Caco-2 (cell line): ENCODE measurements at regions not wholly inside any gene's neighbourhood (a gene's known extent, or its start where the extent isn't known, plus 50 kb on each side); places are given as distances from the start of the nearest gene placed in this dataset.

Experiments used
- BruUV-seq: library from RNA; stranded (reverse); fragments of 400-500 nt; replicated peaks from 2 replicates; lab custom pipeline; 2021; lab: Mats Ljungman, UMichigan
- CTCF ChIA-PET: fragments of 300-600 bp; sonication (Branson Sonifier 250); formaldehyde crosslinking; loops from one replicate; lab custom pipeline; 2022; ENCODE audit warnings: antibody characterized with exemption; lab: Charles Lee
- POLR2A ChIA-PET: fragments of 300-600 bp; sonication (Branson Sonifier 250); formaldehyde crosslinking; loops from one replicate; lab custom pipeline; 2022; ENCODE audit warnings: antibody characterized with exemption; lab: Charles Lee
- DNase-seq, 2 experiments: peaks; one replicate each; pipeline versions ENCODE4 v3.0.0 to v3.0.0-alpha.2; 2020 to 2022
- H3K27me3 ChIP-seq: replicated peaks from 2 replicates; pipeline ENCODE4 v1.6.0; 2011; ENCODE audit warnings: low read length; ENCODE audit not compliant: control insufficient read depth, insufficient read depth
- H3K36me3 ChIP-seq: 2 replicates; pipeline ENCODE4 v1.5.1; 2011; ENCODE audit warnings: low read length; ENCODE audit not compliant: control insufficient read depth, insufficient read depth
- H3K4me1 ChIP-seq: fragments of 250-450 bp; sonication (Bioruptor Pico); 2 replicates; pipeline ENCODE4 v1.5.1; 2020; ENCODE audit warnings: mild to moderate bottlenecking
- H3K4me3 ChIP-seq: 2 replicates; pipeline ENCODE4 v1.5.1; 2011; ENCODE audit warnings: low read depth, mild to moderate bottlenecking, control low read depth, low read length
- H3K9me3 ChIP-seq: fragments of 250-450 bp; sonication (Bioruptor Pico); 2 replicates; pipeline ENCODE4 v1.5.1; 2020; ENCODE audit warnings: mild to moderate bottlenecking, moderate library complexity
- H3K27ac Mint-ChIP-seq: one replicate; pipeline ENCODE4 v1.8.0; 2022; ENCODE audit warnings: mixed read lengths; ENCODE audit not compliant: unreplicated experiment
- H3K27me3 Mint-ChIP-seq: one replicate; pipeline ENCODE4 v1.8.0; 2022; ENCODE audit warnings: mixed read lengths; ENCODE audit not compliant: insufficient read depth, unreplicated experiment
- H3K36me3 Mint-ChIP-seq: one replicate; pipeline ENCODE4 v1.8.0; 2022; ENCODE audit warnings: mild to moderate bottlenecking, mixed read lengths; ENCODE audit not compliant: insufficient read depth, unreplicated experiment
- H3K4me1 Mint-ChIP-seq: one replicate; pipeline ENCODE4 v1.8.0; 2022; ENCODE audit warnings: low read depth, mixed read lengths; ENCODE audit not compliant: unreplicated experiment
- H3K4me3 Mint-ChIP-seq: one replicate; pipeline ENCODE4 v1.8.0; 2022; ENCODE audit warnings: mild to moderate bottlenecking, moderate library complexity, mixed read lengths; ENCODE audit not compliant: unreplicated experiment
- H3K9me3 Mint-ChIP-seq: one replicate; pipeline ENCODE4 v1.8.0; 2022; ENCODE audit warnings: mixed read lengths; ENCODE audit not compliant: unreplicated experiment
- intact Hi-C: fragments of 100-400 bp; cut with micrococcal nuclease; formaldehyde crosslinking; loops from one replicate; pipeline ENCODE4 v1.10.0; 2022; ENCODE audit not compliant: unreplicated experiment
- TF ChIP-seq, protein P1 (sequence below), 2 experiments: fragments of 200-600 bp in 1 of 2; IDR thresholded peaks; 1 replicate in 1 of 2; 2 replicates in 1 of 2; pipeline versions ENCODE4 v1.5.1 to v1.8.0; 2011 to 2022; ENCODE audit warnings: antibody characterized with exemption in 1 of 2, control low read depth in 1 of 2, inconsistent platforms in 1 of 2, low read depth in 1 of 2, low read length in 1 of 2, mild to moderate bottlenecking in 1 of 2, moderate library complexity in 1 of 2; ENCODE audit not compliant: insufficient read depth in 1 of 2, severe bottlenecking in 1 of 2, unreplicated experiment in 1 of 2

DNA sequence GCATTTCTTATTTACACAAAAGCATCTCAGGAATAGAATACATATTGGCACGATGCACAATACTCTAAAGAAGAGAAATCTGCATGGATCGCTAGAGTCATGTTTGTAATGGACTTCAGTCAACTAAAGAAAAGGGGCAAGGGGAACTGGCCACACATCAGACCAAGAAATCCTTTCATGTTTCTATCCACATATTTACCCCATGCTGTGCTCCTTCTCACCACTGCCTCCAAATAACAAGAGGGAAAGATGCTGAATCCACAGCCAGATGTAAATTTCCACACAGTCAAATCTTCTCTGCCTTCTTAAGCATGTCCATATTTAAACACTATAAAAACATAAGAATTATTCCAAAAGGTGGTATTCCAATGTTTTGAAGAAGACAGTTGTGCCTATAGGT, 67.6 kb downstream of the COX18 start:
- Mint-ChIP-seq H3K27ac (no peak overlapping the region), H3K4me3 (no peak overlapping the region), H3K4me1 (no peaks in the 10 kb centered on the region), H3K9me3 (no peaks in the 10 kb centered on the region), H3K27me3 (peaks cover 9% of the 10 kb centered on the region), H3K36me3 (no peaks in the 10 kb centered on the region)
- no peaks in the 10 kb centered on the region for H3K36me3 ChIP-seq
- TF ChIP-seq, protein P1, sequence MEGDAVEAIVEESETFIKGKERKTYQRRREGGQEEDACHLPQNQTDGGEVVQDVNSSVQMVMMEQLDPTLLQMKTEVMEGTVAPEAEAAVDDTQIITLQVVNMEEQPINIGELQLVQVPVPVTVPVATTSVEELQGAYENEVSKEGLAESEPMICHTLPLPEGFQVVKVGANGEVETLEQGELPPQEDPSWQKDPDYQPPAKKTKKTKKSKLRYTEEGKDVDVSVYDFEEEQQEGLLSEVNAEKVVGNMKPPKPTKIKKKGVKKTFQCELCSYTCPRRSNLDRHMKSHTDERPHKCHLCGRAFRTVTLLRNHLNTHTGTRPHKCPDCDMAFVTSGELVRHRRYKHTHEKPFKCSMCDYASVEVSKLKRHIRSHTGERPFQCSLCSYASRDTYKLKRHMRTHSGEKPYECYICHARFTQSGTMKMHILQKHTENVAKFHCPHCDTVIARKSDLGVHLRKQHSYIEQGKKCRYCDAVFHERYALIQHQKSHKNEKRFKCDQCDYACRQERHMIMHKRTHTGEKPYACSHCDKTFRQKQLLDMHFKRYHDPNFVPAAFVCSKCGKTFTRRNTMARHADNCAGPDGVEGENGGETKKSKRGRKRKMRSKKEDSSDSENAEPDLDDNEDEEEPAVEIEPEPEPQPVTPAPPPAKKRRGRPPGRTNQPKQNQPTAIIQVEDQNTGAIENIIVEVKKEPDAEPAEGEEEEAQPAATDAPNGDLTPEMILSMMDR (IDR thresholded peaks at IDR 0.05; ENCODE audit: insufficient read depth in 1 of 2, low read depth in 1 of 2, low read length in 1 of 2, severe bottlenecking in 1 of 2, unreplicated experiment in 1 of 2): no peak
- no TSS peak for BruUV-seq
- intact Hi-C loops: no loop called here
- no peak overlapping the region for H3K4me3 ChIP-seq
- H3K9me3 ChIP-seq: no peaks in the 10 kb centered on the region
- DNase-seq: no peak
- no peaks in the 10 kb centered on the region for H3K4me1 ChIP-seq
- H3K27me3 ChIP-seq: no peaks in the 10 kb centered on the region
- POLR2A ChIA-PET: no interaction called here
- CTCF ChIA-PET: no interaction called here

DNA sequence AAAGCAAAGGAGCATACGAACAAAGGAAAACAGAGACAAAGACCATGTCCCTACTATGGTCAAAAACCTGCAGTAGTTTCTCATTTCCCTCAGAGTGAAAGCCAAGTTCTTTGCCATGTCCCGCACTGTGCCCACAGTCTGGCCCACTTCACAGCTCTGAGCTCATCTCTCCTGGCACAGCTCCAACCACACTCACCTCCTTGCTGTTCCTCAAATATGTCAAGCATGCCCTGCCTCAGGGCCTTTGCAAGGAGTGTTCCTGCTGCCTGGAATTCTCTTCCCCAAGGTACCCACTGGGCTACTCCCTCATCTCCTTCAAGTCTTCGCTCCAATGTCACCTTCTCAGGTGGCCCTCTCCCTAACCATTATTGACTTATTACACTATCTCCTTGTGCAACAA, 72.1 kb downstream of the COX18 start:
- H3K27ac Mint-ChIP-seq: no peak overlapping the region
- ChIA-PET POLR2A (no interaction called here), CTCF (no interaction called here)
- Histone ChIP-seq H3K4me3 (no peak overlapping the region), H3K9me3 (no peaks in the 10 kb centered on the region), H3K27me3 (no peaks in the 10 kb centered on the region), H3K36me3 (no peaks in the 10 kb centered on the region), H3K4me1 (no peaks in the 10 kb centered on the region)
- H3K4me3 Mint-ChIP-seq: no peak overlapping the region
- H3K4me1 Mint-ChIP-seq: no peaks in the 10 kb centered on the region
- H3K9me3 Mint-ChIP-seq: no peaks in the 10 kb centered on the region
- no TSS peak for BruUV-seq
- intact Hi-C loops: no loop called here
- no peaks in the 10 kb centered on the region for H3K36me3 Mint-ChIP-seq
- no peak for DNase-seq
- H3K27me3 Mint-ChIP-seq: no peaks in the 10 kb centered on the region
- TF ChIP-seq, protein P1 (IDR thresholded peaks at IDR 0.05; ENCODE audit: insufficient read depth in 1 of 2, low read depth in 1 of 2, low read length in 1 of 2, severe bottlenecking in 1 of 2, unreplicated experiment in 1 of 2): no peak

DNA sequence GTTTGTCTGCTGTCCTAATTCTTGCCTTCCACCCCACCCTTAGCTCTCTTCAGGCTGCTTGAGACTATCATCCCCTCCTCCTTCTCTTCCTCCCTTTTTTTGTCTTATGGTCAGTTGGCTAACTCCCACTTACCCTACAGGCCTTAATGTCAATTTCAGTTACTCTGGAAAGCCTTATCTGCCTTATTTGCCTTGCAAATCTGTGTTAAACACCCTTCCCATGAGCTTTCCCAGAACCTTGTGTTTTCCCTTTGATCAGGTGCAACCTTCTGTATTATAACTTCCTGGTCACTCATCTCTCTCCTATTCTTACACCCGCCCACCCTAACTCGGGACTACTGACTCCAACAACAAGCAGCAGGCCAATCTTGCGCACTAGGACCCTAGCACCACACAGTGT, 74.8 kb downstream of the COX18 start:
- TF ChIP-seq, protein P1 (IDR thresholded peaks at IDR 0.05; ENCODE audit: insufficient read depth in 1 of 2, low read depth in 1 of 2, low read length in 1 of 2, severe bottlenecking in 1 of 2, unreplicated experiment in 1 of 2): no peak
- Mint-ChIP-seq H3K9me3 (no peaks in the 10 kb centered on the region), H3K27ac (no peak overlapping the region), H3K36me3 (no peaks in the 10 kb centered on the region), H3K4me1 (no peaks in the 10 kb centered on the region), H3K27me3 (peaks cover 3% of the 10 kb centered on the region), H3K4me3 (no peak overlapping the region)
- BruUV-seq: no TSS peak
- no peaks in the 10 kb centered on the region for H3K27me3 ChIP-seq
- no peak overlapping the region for H3K4me3 ChIP-seq
- H3K4me1 ChIP-seq: no peaks in the 10 kb centered on the region
- intact Hi-C loops: no loop called here
- CTCF ChIA-PET: no interaction called here
- no peak for DNase-seq
- H3K9me3 ChIP-seq: no peaks in the 10 kb centered on the region
- POLR2A ChIA-PET: no interaction called here
- H3K36me3 ChIP-seq: no peaks in the 10 kb centered on the region
